DOHH2 (cell line): ENCODE measurements at regions not wholly inside any gene's neighbourhood (a gene's known extent, or its start where the extent isn't known, plus 50 kb on each side); places are given as distances from the start of the nearest gene placed in this dataset.

ENCODE experiments used
- H3F3A ChIP-seq: fragments of 200-600 bp; sonication (generic), shearing (Covaris generic); 2 replicates; pipeline ENCODE4 v1.6.0; 2016; ENCODE audit warnings: antibody characterized with exemption, mild to moderate bottlenecking; ENCODE audit not compliant: control insufficient read depth, insufficient read depth
- H3K27ac ChIP-seq: fragments of 200-600 bp; sonication (generic); 2 replicates; pipeline ENCODE4 v1.5.1; 2014; ENCODE audit warnings: low read depth, mild to moderate bottlenecking, low read length, moderate library complexity
- H3K27me3 ChIP-seq: fragments of 200-600 bp; sonication (generic); 2 replicates; pipeline ENCODE4 v1.6.1; 2014; ENCODE audit warnings: mild to moderate bottlenecking, low read length, mixed read lengths; ENCODE audit not compliant: control insufficient read depth
- H3K36me3 ChIP-seq: fragments of 200-600 bp; sonication (generic); 2 replicates; pipeline ENCODE4 v1.6.1; 2014; ENCODE audit warnings: mild to moderate bottlenecking, low read length, moderate library complexity, mixed read lengths; ENCODE audit not compliant: control insufficient read depth
- H3K4me1 ChIP-seq: fragments of 200-600 bp; sonication (generic); 2 replicates; pipeline ENCODE4 v1.6.1; 2014; ENCODE audit warnings: mild to moderate bottlenecking, low read length, mixed read lengths; ENCODE audit not compliant: control insufficient read depth
- H3K4me2 ChIP-seq: fragments of 200-600 bp; sonication (generic); 2 replicates; pipeline ENCODE4 v1.6.0; 2014; ENCODE audit warnings: mild to moderate bottlenecking, low read length, moderate library complexity
- H3K4me3 ChIP-seq: fragments of 200-600 bp; sonication (generic); 2 replicates; pipeline ENCODE4 v1.5.1; 2014; ENCODE audit warnings: mild to moderate bottlenecking, low read length, mixed read lengths
- H3K79me2 ChIP-seq: fragments of 200-600 bp; sonication (generic); 2 replicates; pipeline ENCODE4 v1.6.1; 2014; ENCODE audit warnings: mild to moderate bottlenecking, low read length, mixed read lengths; ENCODE audit not compliant: control insufficient read depth
- H3K9me2 ChIP-seq: fragments of 200-600 bp; sonication (generic); replicated peaks from 2 replicates; pipeline ENCODE4 v1.6.1; 2014; ENCODE audit warnings: mild to moderate bottlenecking, low read length, mixed read lengths; ENCODE audit not compliant: control insufficient read depth
- H3K9me3 ChIP-seq: fragments of 200-600 bp; sonication (generic); 2 replicates; pipeline ENCODE4 v1.6.1; 2014; ENCODE audit warnings: antibody characterized with exemption, low read length, mixed read lengths; ENCODE audit not compliant: control insufficient read depth, insufficient read depth
- H4K20me1 ChIP-seq: fragments of 200-600 bp; sonication (generic); 2 replicates; pipeline ENCODE4 v1.6.0; 2014; ENCODE audit warnings: low read depth, mild to moderate bottlenecking, antibody characterized with exemption, low read length, moderate library complexity; ENCODE audit not compliant: control insufficient read depth, insufficient read depth
- EZH2phosphoT487 ChIP-seq: fragments of 200-600 bp; sonication (generic); IDR thresholded peaks from 2 replicates; pipeline ENCODE4 v1.6.1; 2017; ENCODE audit warnings: borderline replicate concordance, mild to moderate bottlenecking, antibody characterized with exemption, low read length, moderate library complexity, mixed read lengths
- TF ChIP-seq, protein P1 (sequence below): fragments of 200-600 bp; sonication (generic); IDR thresholded peaks from one replicate; pipeline ENCODE4 v1.5.1; 2014; ENCODE audit warnings: antibody characterized with exemption, mild to moderate bottlenecking, low read depth, low read length; ENCODE audit not compliant: poor library complexity, severe bottlenecking

DNA sequence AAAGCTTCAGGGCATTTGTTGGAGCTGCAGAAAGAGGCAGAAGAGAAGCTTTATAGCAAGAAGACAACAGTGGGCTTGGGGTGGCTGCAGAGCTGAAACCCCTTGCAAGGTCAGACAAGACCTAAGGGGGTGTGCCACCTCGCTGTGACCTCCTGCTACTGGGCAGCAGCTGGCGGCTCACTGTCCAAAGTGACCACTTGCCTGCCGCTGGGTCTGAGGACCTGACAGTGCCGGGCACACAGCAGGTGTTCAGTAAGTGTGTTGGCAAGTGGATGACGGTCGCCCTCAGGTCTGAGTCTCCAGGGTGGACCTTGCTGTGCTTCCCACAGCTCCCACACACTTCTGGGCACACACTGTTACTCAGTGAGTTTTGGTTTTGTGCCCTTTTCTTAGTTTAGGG lies 336.5 kb downstream of the C16orf95 start:
- H3K36me3 ChIP-seq: no peaks in the 10 kb centered on the region
- no peaks in the 10 kb centered on the region for H3K4me1 ChIP-seq
- H3K27me3 ChIP-seq: no peaks in the 10 kb centered on the region
- no peaks in the 10 kb centered on the region for H4K20me1 ChIP-seq
- H3K9me2 ChIP-seq: no peaks in the 10 kb centered on the region
- TF ChIP-seq, protein P1, sequence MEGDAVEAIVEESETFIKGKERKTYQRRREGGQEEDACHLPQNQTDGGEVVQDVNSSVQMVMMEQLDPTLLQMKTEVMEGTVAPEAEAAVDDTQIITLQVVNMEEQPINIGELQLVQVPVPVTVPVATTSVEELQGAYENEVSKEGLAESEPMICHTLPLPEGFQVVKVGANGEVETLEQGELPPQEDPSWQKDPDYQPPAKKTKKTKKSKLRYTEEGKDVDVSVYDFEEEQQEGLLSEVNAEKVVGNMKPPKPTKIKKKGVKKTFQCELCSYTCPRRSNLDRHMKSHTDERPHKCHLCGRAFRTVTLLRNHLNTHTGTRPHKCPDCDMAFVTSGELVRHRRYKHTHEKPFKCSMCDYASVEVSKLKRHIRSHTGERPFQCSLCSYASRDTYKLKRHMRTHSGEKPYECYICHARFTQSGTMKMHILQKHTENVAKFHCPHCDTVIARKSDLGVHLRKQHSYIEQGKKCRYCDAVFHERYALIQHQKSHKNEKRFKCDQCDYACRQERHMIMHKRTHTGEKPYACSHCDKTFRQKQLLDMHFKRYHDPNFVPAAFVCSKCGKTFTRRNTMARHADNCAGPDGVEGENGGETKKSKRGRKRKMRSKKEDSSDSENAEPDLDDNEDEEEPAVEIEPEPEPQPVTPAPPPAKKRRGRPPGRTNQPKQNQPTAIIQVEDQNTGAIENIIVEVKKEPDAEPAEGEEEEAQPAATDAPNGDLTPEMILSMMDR: no peak
- no peak for TF ChIP-seq EZH2phosphoT487
- no peaks in the 10 kb centered on the region for H3F3A ChIP-seq
- no peaks in the 10 kb centered on the region for H3K9me3 ChIP-seq
- H3K79me2 ChIP-seq: no peaks in the 10 kb centered on the region
- no peak overlapping the region for H3K4me2 ChIP-seq
- H3K27ac ChIP-seq: no peak overlapping the region
- H3K4me3 ChIP-seq: no peak overlapping the region

DNA sequence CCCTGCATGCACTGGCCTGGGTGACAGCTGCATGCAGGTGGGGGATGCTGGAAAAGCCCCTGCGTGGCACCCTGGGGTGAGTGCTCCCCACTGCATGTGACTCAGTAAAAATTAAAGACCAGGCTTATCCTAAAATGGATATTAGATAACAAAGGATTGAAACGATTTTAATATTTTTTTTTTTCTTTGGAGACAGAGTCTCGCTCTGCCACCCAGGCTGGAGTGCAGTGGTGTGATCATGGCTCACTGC lies 334.9 kb downstream of the C16orf95 start:
- Histone ChIP-seq H3K9me2 (no peaks in the 10 kb centered on the region), H3K27ac (no peak overlapping the region), H3K27me3 (no peaks in the 10 kb centered on the region), H3K9me3 (no peaks in the 10 kb centered on the region), H3F3A (no peaks in the 10 kb centered on the region), H3K79me2 (no peaks in the 10 kb centered on the region), H3K36me3 (no peaks in the 10 kb centered on the region), H3K4me3 (no peak overlapping the region), H4K20me1 (no peaks in the 10 kb centered on the region), H3K4me1 (no peaks in the 10 kb centered on the region), H3K4me2 (no peak overlapping the region)
- TF ChIP-seq EZH2phosphoT487: no peak
- TF ChIP-seq, protein P1: no peak

DNA sequence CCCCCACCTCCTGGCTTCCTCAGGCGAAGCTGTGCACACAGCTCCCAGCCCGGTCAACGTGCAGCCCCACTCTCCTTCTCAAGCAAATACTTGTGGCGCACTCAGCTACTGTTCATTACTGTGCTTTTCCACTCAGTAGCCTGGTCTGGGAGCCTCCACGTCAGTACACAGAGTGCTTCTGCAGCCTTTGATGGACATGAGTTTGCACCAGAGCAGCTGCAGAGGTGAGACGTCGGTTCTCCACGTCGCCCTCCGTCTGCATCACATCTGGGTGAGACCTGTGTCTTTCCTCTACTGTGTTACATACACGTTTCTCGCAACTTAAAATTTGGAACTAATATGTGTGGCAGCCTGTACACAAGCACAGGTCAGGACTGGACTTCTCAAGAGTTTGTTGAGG lies 334.3 kb downstream of the C16orf95 start:
- Histone ChIP-seq H3K4me3 (no peak overlapping the region), H3K27ac (no peak overlapping the region), H3F3A (no peaks in the 10 kb centered on the region), H3K4me1 (no peaks in the 10 kb centered on the region), H3K36me3 (no peaks in the 10 kb centered on the region), H3K9me2 (no peaks in the 10 kb centered on the region), H4K20me1 (no peaks in the 10 kb centered on the region), H3K27me3 (no peaks in the 10 kb centered on the region), H3K79me2 (no peaks in the 10 kb centered on the region), H3K4me2 (no peak overlapping the region), H3K9me3 (no peaks in the 10 kb centered on the region)
- no peak for TF ChIP-seq EZH2phosphoT487
- TF ChIP-seq, protein P1: no peak

DNA sequence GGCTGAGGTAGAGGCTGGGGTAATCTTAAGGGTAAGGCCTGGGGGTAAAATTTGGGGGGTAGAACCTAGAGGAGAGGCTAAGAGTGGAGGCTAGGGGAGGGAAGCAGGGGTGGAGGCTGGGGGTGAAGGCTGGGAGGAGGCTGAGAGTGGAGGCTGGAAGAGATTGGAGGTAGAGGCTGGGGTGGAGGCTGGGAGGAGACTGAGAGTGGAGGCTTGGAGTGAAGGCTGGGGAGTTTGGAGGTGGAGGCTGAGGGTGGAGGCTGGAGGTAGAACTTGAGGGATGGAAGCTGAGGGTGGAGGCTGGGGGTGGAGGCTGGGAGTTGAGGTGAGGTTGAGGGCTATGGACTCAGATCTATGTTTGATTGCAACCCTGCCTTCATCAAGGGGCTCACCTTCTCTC lies 333.6 kb downstream of the C16orf95 start:
- H3K79me2 ChIP-seq: no peaks in the 10 kb centered on the region
- H3K4me1 ChIP-seq: no peaks in the 10 kb centered on the region
- H3K27me3 ChIP-seq: no peaks in the 10 kb centered on the region
- H3K9me3 ChIP-seq: no peaks in the 10 kb centered on the region
- no peak overlapping the region for H3K27ac ChIP-seq
- H3K4me2 ChIP-seq: no peak overlapping the region
- H4K20me1 ChIP-seq: no peaks in the 10 kb centered on the region
- H3K4me3 ChIP-seq: no peak overlapping the region
- no peak for TF ChIP-seq EZH2phosphoT487
- TF ChIP-seq, protein P1: no peak
- H3K36me3 ChIP-seq: no peaks in the 10 kb centered on the region
- no peaks in the 10 kb centered on the region for H3K9me2 ChIP-seq
- H3F3A ChIP-seq: no peaks in the 10 kb centered on the region
